Heart left ventricle (tissue), 16 donors: ENCODE measurements at regions not wholly inside any gene's neighbourhood (a gene's known extent, or its start where the extent isn't known, plus 50 kb on each side); places are given as distances from the start of the nearest gene placed in this dataset.

Source experiments
- ATAC-seq, 4 donors: fragments of 200-7000 bp; cut with Tn5 transposase; one replicate each; pipeline ENCODE4 v1.9.1; 2020 to 2022; ENCODE audit warnings: moderate library complexity in 4 of 4, mild to moderate bottlenecking in 3 of 4, moderate number of reproducible peaks in 1 of 4
- DNase-seq, 5 donors: peaks; one replicate each; pipeline ENCODE4 v3.0.0-alpha.2; 2020
- H3K27ac ChIP-seq, 12 donors: fragments of 200-600 bp; sonication (generic) in 4 of 12; one replicate each; pipeline versions ENCODE4 v1.5.0 to v1.8.0; 2016 to 2022; ENCODE audit warnings: mild to moderate bottlenecking in 2 of 12
- H3K27me3 ChIP-seq, 9 donors: fragments of 200-600 bp; sonication (generic) in 2 of 9; one replicate each; pipeline versions ENCODE4 v1.5.1 to v1.8.0; 2016 to 2022; ENCODE audit warnings: mild to moderate bottlenecking in 3 of 9
- H3K36me3 ChIP-seq, 9 donors: fragments of 200-600 bp; sonication (generic) in 2 of 9; one replicate each; pipeline versions ENCODE4 v1.5.0 to v1.8.0; 2018 to 2022; ENCODE audit warnings: mild to moderate bottlenecking in 2 of 9
- H3K4me1 ChIP-seq, 12 donors: fragments of 200-600 bp; sonication (generic) in 4 of 12; one replicate each; pipeline versions ENCODE4 v1.5.0 to v1.8.0; 2016 to 2022; ENCODE audit warnings: mild to moderate bottlenecking in 3 of 12
- H3K4me3 ChIP-seq, 12 donors: fragments of 200-600 bp; sonication (generic) in 4 of 12; one replicate each; pipeline versions ENCODE4 v1.5.0 to v1.8.0; 2017 to 2022; ENCODE audit warnings: mild to moderate bottlenecking in 9 of 12, moderate library complexity in 4 of 12
- H3K9me3 ChIP-seq, 12 donors: fragments of 200-600 bp; sonication (generic) in 4 of 12; one replicate each; pipeline versions ENCODE4 v1.5.0 to v1.8.0; 2016 to 2022; ENCODE audit warnings: mild to moderate bottlenecking in 1 of 12
- POLR2A ChIP-seq, 2 donors: fragments of 450-650 bp; IDR thresholded peaks; one replicate each; pipeline ENCODE4 v1.6.1; 2017; ENCODE audit warnings: antibody characterized with exemption in 2 of 2, mild to moderate bottlenecking in 2 of 2, moderate library complexity in 2 of 2
- WGBS, 4 donors: extraction: QIAGEN DNeasy Blood & Tissue Kit in 2 of 4; methylation state at CpG; one replicate each; pipeline versions ENCODE4 v1.1.5 to v1.1.7; 2013 to 2018; 5-methylcytosine and 5-hydroxymethylcytosine counted together
- intact Hi-C, 10 donors: fragments of 100-400 bp; cut with DNase I; formaldehyde crosslinking; loops; one replicate each; pipeline versions ENCODE4 v1.11.1 to v1.14.2; 2022
- TF ChIP-seq, protein P1 (sequence below), 12 donors: fragments of 200-600 bp; sonication (generic) in 4 of 12; IDR thresholded peaks; one replicate each; pipeline versions ENCODE4 v1.5.0 to v1.8.0; 2018 to 2022; ENCODE audit warnings: antibody characterized with exemption in 12 of 12, mild to moderate bottlenecking in 5 of 12
- donor health status: ischemic (EF 13 %, LVEDD 7.1; RV severe dilation, severe dysfunction).
- donor health status: healthy with polysubstance abuse.
- donor health status: DM: no; HTN: yes; CAD: no.
- donor health status: DM: no; HTN: no; CAD: no.
- donor health status: ischemic (EF 25% LVEDD 6.9; RV normal size, moderate dysfunction).
- donor health status: ischemic (EF 25% LVEDD 5.7; RV mildly dilated, moderate dysfunction).
- donor health status: healthy.
- donor health status: DM: yes; HTN: yes; CAD: no.
- donor health status: ischemic (EF 35%, LVEDD 5.7; RV mildly dilated, moderate dysfunction).
- donor health status: nonischemic (EF 11% LVEDD 7.7; RV severe dilation, severe dysfunction).
- donor health status: DM: yes; HTN: yes; CAD: no.
- donor health status: PGD.
- donor health status: ischemic (EF 29% LVEDD 5.4; RV normal size, mild dysfunction).
- donor health status: nonischemic (EF 23%, LVEDD 6.1; RV moderate dilation, normal function).

DNA sequence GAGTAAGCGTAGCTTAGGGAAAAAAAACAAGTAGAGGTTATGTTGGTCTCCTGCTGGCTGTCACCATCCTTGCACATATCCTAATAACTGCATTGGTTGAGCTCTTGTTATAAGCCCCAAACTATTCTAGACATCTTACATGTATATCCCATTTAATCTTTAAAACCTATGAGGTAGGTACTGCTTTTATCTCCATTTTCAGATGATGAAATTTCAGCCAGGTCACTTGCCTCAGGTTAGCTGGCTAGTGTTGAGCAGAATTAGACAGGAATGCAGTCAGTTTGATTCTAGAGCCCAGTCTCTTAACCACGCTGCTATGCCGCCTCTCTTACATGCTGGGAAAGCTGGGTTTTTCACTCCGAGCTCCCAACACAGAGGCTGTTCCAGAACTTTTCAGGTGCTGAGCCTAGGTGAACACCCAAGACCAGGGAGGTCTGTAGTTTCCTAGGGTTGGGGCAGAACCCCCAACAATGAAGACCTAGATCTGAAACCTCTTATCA, 269.9 kb upstream of the RGS6 start:
- peaks cover 0 to 11% (median 0%) of the 10 kb centered on the region in 9 donors for H3K36me3 ChIP-seq
- no peaks in the 10 kb centered on the region for H3K27me3 ChIP-seq
- no peak for TF ChIP-seq POLR2A (IDR thresholded peaks at IDR 0.05)
- TF ChIP-seq, protein P1, sequence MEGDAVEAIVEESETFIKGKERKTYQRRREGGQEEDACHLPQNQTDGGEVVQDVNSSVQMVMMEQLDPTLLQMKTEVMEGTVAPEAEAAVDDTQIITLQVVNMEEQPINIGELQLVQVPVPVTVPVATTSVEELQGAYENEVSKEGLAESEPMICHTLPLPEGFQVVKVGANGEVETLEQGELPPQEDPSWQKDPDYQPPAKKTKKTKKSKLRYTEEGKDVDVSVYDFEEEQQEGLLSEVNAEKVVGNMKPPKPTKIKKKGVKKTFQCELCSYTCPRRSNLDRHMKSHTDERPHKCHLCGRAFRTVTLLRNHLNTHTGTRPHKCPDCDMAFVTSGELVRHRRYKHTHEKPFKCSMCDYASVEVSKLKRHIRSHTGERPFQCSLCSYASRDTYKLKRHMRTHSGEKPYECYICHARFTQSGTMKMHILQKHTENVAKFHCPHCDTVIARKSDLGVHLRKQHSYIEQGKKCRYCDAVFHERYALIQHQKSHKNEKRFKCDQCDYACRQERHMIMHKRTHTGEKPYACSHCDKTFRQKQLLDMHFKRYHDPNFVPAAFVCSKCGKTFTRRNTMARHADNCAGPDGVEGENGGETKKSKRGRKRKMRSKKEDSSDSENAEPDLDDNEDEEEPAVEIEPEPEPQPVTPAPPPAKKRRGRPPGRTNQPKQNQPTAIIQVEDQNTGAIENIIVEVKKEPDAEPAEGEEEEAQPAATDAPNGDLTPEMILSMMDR (IDR thresholded peaks at IDR 0.05), result no peak
- H3K4me3 ChIP-seq, result no peak overlapping the region
- ATAC-seq, result no peak
- no peak overlapping the region for H3K27ac ChIP-seq
- H3K9me3 ChIP-seq, result no peaks in the 10 kb centered on the region
- intact Hi-C loops, result no loop called here
- 96 to 100% (median 98%) methylated on average over 4 of the region's 4 CpGs for WGBS, 4 donors
- DNase-seq, result no peak
- H3K4me1 ChIP-seq, result peaks cover 0 to 24% (median 0%) of the 10 kb centered on the region in 12 donors

DNA sequence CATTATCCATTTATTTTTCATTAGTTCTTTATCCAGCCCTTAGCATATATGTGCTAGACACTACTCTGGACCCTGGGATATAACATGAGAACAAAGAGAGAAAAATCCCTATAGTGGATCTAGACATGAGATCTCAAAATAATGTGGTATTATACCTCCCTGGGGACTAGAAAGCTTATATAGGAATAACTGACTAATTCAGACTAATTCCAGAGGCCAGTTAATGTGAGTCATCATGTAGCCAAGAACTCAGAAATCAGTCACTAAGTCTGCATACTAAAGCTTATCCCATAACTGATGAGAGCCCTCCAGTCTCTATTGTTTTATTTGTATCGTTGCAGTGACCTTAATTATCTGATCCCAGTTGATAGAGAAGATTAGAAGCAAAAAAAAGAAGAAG, 267.1 kb upstream of the RGS6 start:
- no peak for DNase-seq
- H3K27me3 ChIP-seq, result no peaks in the 10 kb centered on the region
- peaks cover 0 to 5% (median 0%) of the 10 kb centered on the region in 12 donors for H3K4me1 ChIP-seq
- no peak for ATAC-seq
- H3K27ac ChIP-seq, result no peak overlapping the region
- 67 to 75% (median 70%) methylated on average over 1 of the region's 1 CpG for WGBS, 4 donors
- intact Hi-C loops, result no loop called here
- no peaks in the 10 kb centered on the region for H3K9me3 ChIP-seq
- no peak overlapping the region for H3K4me3 ChIP-seq
- TF ChIP-seq, protein P1 (IDR thresholded peaks at IDR 0.05), result no peak
- no peak for TF ChIP-seq POLR2A (IDR thresholded peaks at IDR 0.05)
- H3K36me3 ChIP-seq, result peaks cover 0 to 11% (median 0%) of the 10 kb centered on the region in 9 donors

DNA sequence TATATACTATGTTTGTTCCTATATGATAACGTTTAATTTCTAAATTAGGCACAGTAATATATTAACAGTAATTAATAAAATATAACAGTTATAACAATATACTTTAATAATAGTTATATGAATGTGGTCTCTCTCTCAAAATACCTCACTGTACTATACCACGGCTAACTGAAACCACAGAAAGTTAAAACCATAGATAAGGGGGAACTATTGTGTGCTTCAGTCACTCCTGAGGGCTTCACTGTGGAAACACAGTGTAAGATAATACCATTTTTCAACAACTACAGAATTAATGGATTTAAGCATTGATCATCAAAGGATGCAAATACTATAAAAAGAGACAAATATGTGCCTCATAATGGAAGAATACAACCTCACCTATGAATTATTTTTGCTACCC, 266.4 kb upstream of the RGS6 start:
- TF ChIP-seq, protein P1 (IDR thresholded peaks at IDR 0.05), result no peak
- TF ChIP-seq POLR2A (IDR thresholded peaks at IDR 0.05), result no peak
- 93 to 96% (median 93%) methylated on average over 2 of the region's 2 CpGs for WGBS, 4 donors
- H3K27me3 ChIP-seq, result no peaks in the 10 kb centered on the region
- ATAC-seq, result no peak
- no peak overlapping the region for H3K27ac ChIP-seq
- H3K4me3 ChIP-seq, result no peak overlapping the region
- no peak for DNase-seq
- peaks cover 0 to 11% (median 0%) of the 10 kb centered on the region in 9 donors for H3K36me3 ChIP-seq
- intact Hi-C loops, result no loop called here
- H3K9me3 ChIP-seq, result no peaks in the 10 kb centered on the region
- H3K4me1 ChIP-seq, result peaks cover 0 to 3% (median 0%) of the 10 kb centered on the region in 12 donors

DNA sequence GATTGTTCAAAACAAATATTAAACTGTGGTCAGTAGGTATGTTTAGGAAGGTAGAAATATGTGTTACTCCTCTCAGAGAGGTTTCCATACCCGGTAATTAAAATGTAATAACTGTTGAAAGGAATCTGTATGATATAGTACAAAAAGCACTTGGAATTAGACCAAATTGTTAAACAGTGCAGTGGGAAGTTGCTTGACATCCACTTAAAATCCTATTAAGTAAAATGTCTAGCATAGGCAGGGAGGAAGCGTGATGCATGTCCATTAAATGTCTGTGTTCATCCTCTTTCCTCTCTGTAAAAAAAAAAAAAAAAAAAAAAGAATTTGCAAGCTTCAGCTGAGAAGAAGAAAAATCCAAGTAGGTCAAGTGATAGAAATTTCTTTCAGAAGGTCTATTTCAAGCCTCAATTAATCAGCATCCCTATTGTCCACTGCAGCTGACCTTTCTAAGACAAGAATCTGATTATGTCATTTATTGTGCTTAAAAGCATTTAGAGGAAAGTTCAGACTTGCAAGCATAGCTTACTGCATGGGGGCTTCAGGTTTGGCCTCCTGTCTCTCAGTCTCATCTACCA, 265.6 kb upstream of the RGS6 start:
- Histone ChIP-seq H3K4me3 (no peak overlapping the region), H3K27ac (no peak overlapping the region), H3K9me3 (no peaks in the 10 kb centered on the region), H3K36me3 (peaks cover 0 to 12% (median 0%) of the 10 kb centered on the region in 9 donors), H3K4me1 (peaks cover 0 to 3% (median 0%) of the 10 kb centered on the region in 12 donors), H3K27me3 (no peaks in the 10 kb centered on the region)
- DNase-seq (no peak), ATAC-seq (no peak)
- no peak for TF ChIP-seq POLR2A (IDR thresholded peaks at IDR 0.05)
- TF ChIP-seq, protein P1 (IDR thresholded peaks at IDR 0.05), result no peak
- 74 to 86% (median 77%) methylated on average over 2 of the region's 2 CpGs for WGBS, 4 donors
- intact Hi-C loops, result no loop called here
